Right lobe of liver (tissue), 6 donors: ENCODE measurements at regions not wholly inside any gene's neighbourhood (a gene's known extent, or its start where the extent isn't known, plus 50 kb on each side); places are given as distances from the start of the nearest gene placed in this dataset.

ENCODE experiments used
- ATAC-seq, 4 donors: fragments of 200-7000 bp; cut with Tn5 transposase; one replicate each; pipeline ENCODE4 v1.9.1; 2020; ENCODE audit warnings: mild to moderate bottlenecking in 4 of 4, moderate library complexity in 4 of 4
- DNase-seq, 3 donors: peaks; one replicate each; pipeline ENCODE4 v3.0.0-alpha.2; 2020
- H3K27ac ChIP-seq, 3 donors: fragments of 200-600 bp; one replicate each; pipeline ENCODE4 v1.8.0; 2022
- H3K27me3 ChIP-seq, 2 donors: fragments of 200-600 bp; one replicate each; pipeline ENCODE4 v1.8.0; 2022
- H3K36me3 ChIP-seq, 4 donors: fragments of 200-600 bp; sonication (generic) in 1 of 4; one replicate each; pipeline versions ENCODE4 v1.5.1 to v1.8.0; 2017 to 2022; ENCODE audit warnings: control low read depth in 1 of 4
- H3K4me1 ChIP-seq, 4 donors: fragments of 200-600 bp; sonication (generic) in 1 of 4; one replicate each; pipeline versions ENCODE4 v1.5.1 to v1.8.0; 2017 to 2022; ENCODE audit warnings: control low read depth in 1 of 4
- H3K4me3 ChIP-seq, 3 donors: fragments of 200-600 bp; one replicate each; pipeline ENCODE4 v1.8.0; 2022
- H3K9me3 ChIP-seq, 4 donors: fragments of 200-600 bp; sonication (generic) in 1 of 4; one replicate each; pipeline versions ENCODE4 v1.5.1 to v1.8.0; 2017 to 2022; ENCODE audit warnings: control low read depth in 1 of 4
- POLR2A ChIP-seq: fragments of 450-650 bp; IDR thresholded peaks from one replicate; pipeline ENCODE4 v1.6.1; 2017; ENCODE audit warnings: antibody characterized with exemption, mild to moderate bottlenecking
- WGBS: methylation state at CpG from one replicate; pipeline ENCODE4 v1.1.6; 2018; ENCODE audit warnings: low coverage, low lambda C conversion rate; ENCODE audit not compliant: insufficient coverage; ENCODE audit errors: missing lambda C conversion rate; 5-methylcytosine and 5-hydroxymethylcytosine counted together
- intact Hi-C, 2 donors: fragments of 100-400 bp; cut with DNase I; formaldehyde crosslinking; loops; one replicate each; pipeline versions ENCODE4 v1.11.2 to v1.14.1; 2022
- TF ChIP-seq, protein P1 (sequence below), 4 donors: fragments of 200-600 bp in 3 of 4; fragments of 450-650 bp in 1 of 4; IDR thresholded peaks; one replicate each; pipeline versions ENCODE4 v1.5.1 to v1.8.0; 2016 to 2022; ENCODE audit warnings: antibody characterized with exemption in 4 of 4, mild to moderate bottlenecking in 2 of 4
- donor health status: DM: no; HTN: yes; CAD: no.
- donor health status: DM: no; HTN: no; CAD: no.
- donor health status: DM: no; HTN: no; CAD: no.
- donor health status: DM: no; HTN: yes; CAD: no.
- donor health status: DM: no; HTN: yes; CAD: no.

DNA sequence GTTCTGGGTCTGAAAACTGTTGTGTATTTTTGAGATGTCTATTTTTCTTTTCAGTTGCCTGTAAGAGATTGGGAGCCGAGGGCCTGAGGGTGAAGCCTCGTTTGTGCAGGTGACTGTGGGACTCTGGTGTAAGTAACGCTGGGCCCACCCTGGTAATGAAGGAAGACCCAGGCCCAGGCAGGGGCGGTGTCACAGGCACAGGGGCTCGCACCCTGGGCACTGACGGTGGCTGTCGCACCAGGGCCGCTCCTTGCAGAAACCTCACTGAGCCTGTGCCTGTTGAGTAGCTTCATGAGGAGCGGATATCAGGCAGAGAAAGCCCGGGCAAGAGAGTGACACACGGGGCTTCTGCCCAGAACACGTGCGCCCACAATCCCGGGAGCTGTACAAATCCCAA is 541.4 kb downstream of the TRIML1 start:
- Histone ChIP-seq H3K36me3 (no peaks in the 10 kb centered on the region), H3K27me3 (no peaks in the 10 kb centered on the region), H3K4me1 (no peaks in the 10 kb centered on the region), H3K9me3 (no peaks in the 10 kb centered on the region), H3K27ac (no peak overlapping the region), H3K4me3 (no peak overlapping the region)
- ATAC-seq (peak in 1 of 4 donors; percentile 35), DNase-seq (no peak)
- 64% methylated on average over 8 of the region's 14 CpGs for WGBS
- intact Hi-C loops: no loop called here
- no peak for TF ChIP-seq POLR2A
- TF ChIP-seq, protein P1, sequence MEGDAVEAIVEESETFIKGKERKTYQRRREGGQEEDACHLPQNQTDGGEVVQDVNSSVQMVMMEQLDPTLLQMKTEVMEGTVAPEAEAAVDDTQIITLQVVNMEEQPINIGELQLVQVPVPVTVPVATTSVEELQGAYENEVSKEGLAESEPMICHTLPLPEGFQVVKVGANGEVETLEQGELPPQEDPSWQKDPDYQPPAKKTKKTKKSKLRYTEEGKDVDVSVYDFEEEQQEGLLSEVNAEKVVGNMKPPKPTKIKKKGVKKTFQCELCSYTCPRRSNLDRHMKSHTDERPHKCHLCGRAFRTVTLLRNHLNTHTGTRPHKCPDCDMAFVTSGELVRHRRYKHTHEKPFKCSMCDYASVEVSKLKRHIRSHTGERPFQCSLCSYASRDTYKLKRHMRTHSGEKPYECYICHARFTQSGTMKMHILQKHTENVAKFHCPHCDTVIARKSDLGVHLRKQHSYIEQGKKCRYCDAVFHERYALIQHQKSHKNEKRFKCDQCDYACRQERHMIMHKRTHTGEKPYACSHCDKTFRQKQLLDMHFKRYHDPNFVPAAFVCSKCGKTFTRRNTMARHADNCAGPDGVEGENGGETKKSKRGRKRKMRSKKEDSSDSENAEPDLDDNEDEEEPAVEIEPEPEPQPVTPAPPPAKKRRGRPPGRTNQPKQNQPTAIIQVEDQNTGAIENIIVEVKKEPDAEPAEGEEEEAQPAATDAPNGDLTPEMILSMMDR (IDR thresholded peaks at IDR 0.05): no peak

DNA sequence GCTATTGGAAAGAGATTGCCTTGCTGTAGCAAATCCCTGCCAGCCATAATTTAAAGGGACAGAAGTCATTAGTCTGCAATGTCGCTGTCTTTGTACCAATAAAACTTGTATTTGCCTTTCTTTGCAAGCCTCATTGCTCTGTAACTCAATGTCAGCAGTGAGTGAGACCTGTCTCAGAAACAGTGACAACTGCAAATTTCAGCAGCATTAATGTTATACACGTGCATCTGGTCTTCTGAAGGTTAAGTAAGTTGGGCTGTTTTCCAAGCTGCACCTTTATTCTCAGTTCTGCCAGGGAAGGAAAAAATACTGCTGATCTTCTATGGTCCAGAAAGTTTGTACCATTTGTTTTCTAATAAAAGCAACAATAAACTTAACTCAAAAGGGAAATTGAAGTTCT is 543.1 kb downstream of the TRIML1 start:
- Histone ChIP-seq H3K4me1 (no peaks in the 10 kb centered on the region), H3K27me3 (no peaks in the 10 kb centered on the region), H3K4me3 (no peak overlapping the region), H3K27ac (no peak overlapping the region), H3K36me3 (no peaks in the 10 kb centered on the region), H3K9me3 (no peaks in the 10 kb centered on the region)
- TF ChIP-seq, protein P1 (IDR thresholded peaks at IDR 0.05): no peak
- TF ChIP-seq POLR2A: no peak
- intact Hi-C loops: no loop called here
- ATAC-seq: no peak
- DNase-seq: no peak
- 25% methylated on average over 2 of the region's 2 CpGs for WGBS

DNA sequence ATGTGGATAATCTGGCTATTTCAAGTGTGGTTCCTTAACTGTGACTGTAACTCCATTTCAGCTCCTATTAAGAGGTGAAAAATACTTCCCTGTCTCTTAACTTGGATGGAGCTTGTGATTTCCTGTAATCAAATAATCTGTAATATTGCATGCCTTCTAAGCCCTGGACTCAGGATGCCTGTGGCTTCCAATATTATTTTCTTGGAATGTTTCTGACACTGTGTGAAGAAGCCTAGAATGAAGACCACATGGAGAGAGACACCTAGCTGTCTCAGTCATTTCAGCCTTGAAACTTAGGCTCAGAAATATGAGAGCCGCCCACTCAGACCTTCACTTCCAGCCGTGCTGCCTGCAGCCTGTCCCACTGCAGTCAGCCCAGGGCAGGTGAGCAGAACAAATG is 544.3 kb downstream of the TRIML1 start:
- intact Hi-C loops: no loop called here
- 60% methylated on average over 1 of the region's 2 CpGs for WGBS
- DNase-seq (no peak), ATAC-seq (no peak)
- TF ChIP-seq, protein P1 (IDR thresholded peaks at IDR 0.05): no peak
- TF ChIP-seq POLR2A: no peak
- no peaks in the 10 kb centered on the region for H3K36me3 ChIP-seq
- H3K9me3 ChIP-seq: no peaks in the 10 kb centered on the region
- H3K4me3 ChIP-seq: no peak overlapping the region
- H3K27me3 ChIP-seq: no peaks in the 10 kb centered on the region
- H3K4me1 ChIP-seq: no peaks in the 10 kb centered on the region
- H3K27ac ChIP-seq: no peak overlapping the region

DNA sequence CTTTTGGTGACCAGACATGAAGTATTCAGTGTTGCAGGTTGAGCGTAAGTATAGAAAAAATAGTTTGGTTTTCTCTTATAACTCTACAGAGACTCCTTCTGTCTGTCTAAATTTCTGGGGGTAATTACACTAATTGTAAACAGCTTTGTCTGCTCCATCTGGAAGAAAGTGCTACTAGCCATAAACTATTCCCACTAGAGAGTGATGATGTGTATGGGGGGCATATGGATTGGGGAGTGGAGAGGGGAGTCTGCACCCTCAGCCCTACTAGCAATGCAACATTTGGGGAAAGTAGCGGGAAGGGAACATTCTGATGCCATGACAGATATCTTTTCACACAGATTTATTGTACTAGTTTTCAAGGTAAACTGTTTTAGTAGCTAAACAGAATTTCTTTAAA is 549.7 kb downstream of the TRIML1 start:
- no peak for ATAC-seq
- TF ChIP-seq, protein P1 (IDR thresholded peaks at IDR 0.05): no peak
- no peak for TF ChIP-seq POLR2A

DNA sequence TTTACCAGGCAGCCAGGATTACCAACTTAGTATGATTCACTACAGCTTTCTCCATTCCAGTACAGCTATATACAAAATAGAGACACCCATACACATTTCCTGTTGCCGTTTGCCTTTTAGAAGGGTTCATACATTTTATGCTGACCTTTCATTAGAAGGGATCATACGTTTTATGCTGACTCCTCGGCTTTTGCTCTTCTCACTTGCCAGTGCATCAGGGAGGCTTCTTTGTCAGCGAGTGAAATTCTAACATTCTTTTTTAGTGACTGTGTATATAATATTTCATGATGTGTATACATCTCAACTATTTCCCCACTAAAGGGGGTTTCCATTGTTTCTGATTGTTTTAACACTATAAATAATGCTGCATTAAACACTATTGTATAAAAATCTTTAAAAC is 552.6 kb downstream of the TRIML1 start:
- ATAC-seq (no peak), DNase-seq (no peak)
- Histone ChIP-seq H3K27ac (no peak overlapping the region), H3K36me3 (no peaks in the 10 kb centered on the region), H3K4me3 (no peak overlapping the region), H3K4me1 (no peaks in the 10 kb centered on the region), H3K9me3 (no peaks in the 10 kb centered on the region), H3K27me3 (no peaks in the 10 kb centered on the region)
- 51% methylated on average over 4 of the region's 4 CpGs for WGBS
- intact Hi-C loops: no loop called here
- TF ChIP-seq POLR2A: no peak
- TF ChIP-seq, protein P1 (IDR thresholded peaks at IDR 0.05): no peak

More for the DNA sequence above, 549.7 kb downstream of the TRIML1 start:
- Histone ChIP-seq H3K9me3 (no peaks in the 10 kb centered on the region), H3K4me1 (no peaks in the 10 kb centered on the region), H3K36me3 (no peaks in the 10 kb centered on the region), H3K27ac (no peak overlapping the region), H3K4me3 (no peak overlapping the region), H3K27me3 (no peaks in the 10 kb centered on the region)
- intact Hi-C loops: no loop called here
- WGBS: 56% methylated on average over 2 of the region's 2 CpGs
- no peak for DNase-seq
